ENCODE measurements at regions not wholly inside any gene's neighbourhood (a gene's known extent, or its start where the extent isn't known, plus 50 kb on each side); places are given as distances from the start of the nearest gene placed in this dataset.

GRCh38 chr7:114864278-114864677 lies 57.6 kb upstream of the MDFIC start:
- no peak overlapping the region for H3K4me2 ChIP-seq (ENCODE audit: insufficient read depth, low read length)
- H3K9ac ChIP-seq (ENCODE audit: insufficient read depth in 1 of 2, low read depth in 2 of 2, low read length in 2 of 2), result no peak overlapping the region
- no peaks in the 10 kb centered on the region for H3K9me3 ChIP-seq (replicated peaks; ENCODE audit: control insufficient read depth, insufficient read depth, low read depth, low read length)
- H3K4me1 ChIP-seq (replicated peaks in 1 of 2; ENCODE audit: control insufficient read depth in 2 of 2, insufficient read depth in 2 of 2, low read length in 2 of 2), result no peaks in the 10 kb centered on the region
- no peaks in the 10 kb centered on the region for H3K36me3 ChIP-seq (ENCODE audit: control insufficient read depth, insufficient read depth, low read length)
- H2AFZ ChIP-seq (ENCODE audit: low read depth, low read length), result no peak overlapping the region
- ATAC-seq (no peak), DNase-seq (ENCODE audit: extremely low read depth in 1 of 4, low spot score in 3 of 4) (no peak), FAIRE-seq (no peak)
- TF ChIP-seq BRD4 (IDR thresholded peaks at IDR 0.05) (no peak), NR2C1 (IDR thresholded peaks at IDR 0.05) (no peak), NR2C1 (tag; IDR thresholded peaks at IDR 0.05) (no peak), HLTF (IDR thresholded peaks at IDR 0.05) (no peak), NFRKB (IDR thresholded peaks at IDR 0.05; ENCODE audit: low read depth) (no peak), ZBTB33 (CRISPR knock-in tag; IDR thresholded peaks at IDR 0.05) (no peak), ZNF766 (CRISPR knock-in tag; conservative IDR thresholded peaks at IDR 0.05) (no peak)
- ChIA-PET CTCF (ENCODE audit: low intra/inter-chr PET ratio) (no interaction called here), POLR2A (no interaction called here)
- no peaks in the 10 kb centered on the region for H3K9me1 ChIP-seq (ENCODE audit: control insufficient read depth, insufficient read depth, low read length)
- no peaks in the 10 kb centered on the region for H4K20me1 ChIP-seq (replicated peaks; ENCODE audit: control insufficient read depth, insufficient read depth, low read length)
- no peaks in the 10 kb centered on the region for H3K27me3 ChIP-seq (ENCODE audit: control insufficient read depth in 2 of 2, insufficient read depth in 2 of 2, low read length in 2 of 2)
- intact Hi-C loops (cut with micrococcal nuclease) (no loop called here), in situ Hi-C loops (cut with MboI) (no loop called here)
- no TSS peak for BruUV-seq (replicated peaks)
- WGBS (ENCODE audit: insufficient coverage, low coverage, missing lambda C conversion rate), result 9% methylated on average over 1 of the region's 1 CpG
- H3K4me3 ChIP-seq, result no peak overlapping the region
- H3K27ac ChIP-seq (ENCODE audit: extremely low read depth, low read depth, low read length), result no peak overlapping the region
- no peaks in the 10 kb centered on the region for H3K79me2 ChIP-seq (ENCODE audit: control insufficient read depth, insufficient read depth, low read length)
